ENCODE measurements at regions not wholly inside any gene's neighbourhood (a gene's known extent, or its start where the extent isn't known, plus 50 kb on each side); places are given as distances from the start of the nearest gene placed in this dataset.
"Not testable (repeated sequence)": the region's sequence is repeated elsewhere in the genome, so short reads cannot be mapped to it uniquely, and the experiment has no call there.

- DNase-seq (ENCODE audit: low spot score) = not testable (repeated sequence)
These were observed 59.1 kb upstream of the TENM4 start for GRCh38 chr11:79499929-79500328.

GRCh38 chr11:79498667-79499066 is 57.8 kb upstream of the TENM4 start:
- no peak for DNase-seq (ENCODE audit: low spot score)

- DNase-seq (ENCODE audit: low spot score) = peak; percentile 76
These were observed 52.8 kb upstream of the TENM4 start for GRCh38 chr11:79493555-79494171.

- DNase-seq (ENCODE audit: low spot score) = no peak
These were observed 51.2 kb upstream of the TENM4 start for GRCh38 chr11:79492008-79492407.

All from HuH-7 (cell line).